ENCODE measurements at regions not wholly inside any gene's neighbourhood (a gene's known extent, or its start where the extent isn't known, plus 50 kb on each side); places are given as distances from the start of the nearest gene placed in this dataset.

DNA sequence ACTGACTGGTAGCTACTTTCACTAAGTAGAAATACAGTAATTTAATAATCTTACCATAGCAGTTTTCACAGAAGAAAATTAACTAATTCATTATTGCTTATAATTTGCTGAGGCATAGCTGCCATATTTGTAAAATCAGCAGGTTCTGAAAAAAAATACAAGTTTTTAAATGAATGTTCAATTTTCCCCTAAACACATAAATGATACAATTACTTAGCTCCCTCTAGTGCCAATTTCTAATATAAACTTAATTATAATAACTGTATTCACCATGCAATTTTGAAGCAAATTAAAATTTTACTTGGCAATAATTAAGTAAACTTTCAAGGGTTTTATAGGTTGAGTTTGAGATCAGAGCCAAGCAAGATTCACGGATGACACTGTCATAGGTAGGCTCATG lies 1321.6 kb upstream of the ACVR2A start:
- H3K9ac ChIP-seq (ENCODE audit: extremely low read depth, insufficient read length, low read length) = no peak overlapping the region
- H3K4me1 ChIP-seq (ENCODE audit: insufficient read depth, low read length) = no peaks in the 10 kb centered on the region
- no peak overlapping the region for H3K23ac ChIP-seq (ENCODE audit: insufficient read length, low read depth, low read length)
- H3K9me3 ChIP-seq (ENCODE audit: control insufficient read depth, low read depth, low read length) = peaks cover 11% of the 10 kb centered on the region
- H3K27me3 ChIP-seq (ENCODE audit: insufficient read depth, low read length) = no peaks in the 10 kb centered on the region
- no peak overlapping the region for H3K14ac ChIP-seq (ENCODE audit: insufficient read depth, low read length)
- no peak overlapping the region for H2BK12ac ChIP-seq (ENCODE audit: insufficient read length, low read depth, low read length)
- no peak overlapping the region for H3K27ac ChIP-seq (ENCODE audit: insufficient read length, low read depth, low read length)
- no peak overlapping the region for H4K8ac ChIP-seq (replicated peaks; ENCODE audit: insufficient read length, low read depth, low read length)
- H3K9me3 Mint-ChIP-seq = peaks cover 10 to 12% of the 10 kb centered on the region in 2 experiments; a peak in 4 of 5 replicates
- no peak overlapping the region for H3K27ac Mint-ChIP-seq
- H3K4me1 Mint-ChIP-seq = peaks cover 11 to 13% of the 10 kb centered on the region in 2 experiments
- no peak overlapping the region for H3K56ac ChIP-seq (ENCODE audit: insufficient read length, low read depth, low read length)
- H3K36me3 Mint-ChIP-seq (ENCODE audit: insufficient read depth in 1 of 3, low read depth in 3 of 3) = peaks cover 3 to 29% (median 20%) of the 10 kb centered on the region in 3 experiments; a peak in 6 of 7 replicates
- no peak overlapping the region for H3K4me2 ChIP-seq (ENCODE audit: insufficient read depth, insufficient read length, low read length)
- WGBS (ENCODE audit: extremely low coverage, insufficient read length, low lambda C conversion rate) = no CpG with 5 or more reads among the region's 1 CpG
- no peak overlapping the region for H2BK20ac ChIP-seq (ENCODE audit: low read depth, low read length, poor library complexity, severe bottlenecking)
- no peak overlapping the region for H3T11ph ChIP-seq (ENCODE audit: low read length)
- no peak overlapping the region for H4K91ac ChIP-seq (ENCODE audit: insufficient read length, low read depth, low read length)
- no peak overlapping the region for H3K18ac ChIP-seq (ENCODE audit: insufficient read length, low read depth, low read length)
- no peak overlapping the region for H4K5ac ChIP-seq (ENCODE audit: insufficient read length, low read depth, low read length)
- no peaks in the 10 kb centered on the region for H3K79me2 ChIP-seq (ENCODE audit: insufficient read depth, low read length)
- no peaks in the 10 kb centered on the region for H3K79me1 ChIP-seq (ENCODE audit: insufficient read depth, low read depth, low read length, poor library complexity, severe bottlenecking)
- no peaks in the 10 kb centered on the region for H3K27me3 Mint-ChIP-seq (ENCODE audit: low read depth)
- no peaks in the 10 kb centered on the region for H3K23me2 ChIP-seq (ENCODE audit: insufficient read length, low read depth, low read length, poor library complexity, severe bottlenecking)
- no peak overlapping the region for H2BK120ac ChIP-seq (ENCODE audit: low read depth, low read length, poor library complexity, severe bottlenecking)
- H2BK15ac ChIP-seq (ENCODE audit: low read depth, low read length) = no peak overlapping the region
- no peak for DNase-seq
- TF ChIP-seq, protein P1, sequence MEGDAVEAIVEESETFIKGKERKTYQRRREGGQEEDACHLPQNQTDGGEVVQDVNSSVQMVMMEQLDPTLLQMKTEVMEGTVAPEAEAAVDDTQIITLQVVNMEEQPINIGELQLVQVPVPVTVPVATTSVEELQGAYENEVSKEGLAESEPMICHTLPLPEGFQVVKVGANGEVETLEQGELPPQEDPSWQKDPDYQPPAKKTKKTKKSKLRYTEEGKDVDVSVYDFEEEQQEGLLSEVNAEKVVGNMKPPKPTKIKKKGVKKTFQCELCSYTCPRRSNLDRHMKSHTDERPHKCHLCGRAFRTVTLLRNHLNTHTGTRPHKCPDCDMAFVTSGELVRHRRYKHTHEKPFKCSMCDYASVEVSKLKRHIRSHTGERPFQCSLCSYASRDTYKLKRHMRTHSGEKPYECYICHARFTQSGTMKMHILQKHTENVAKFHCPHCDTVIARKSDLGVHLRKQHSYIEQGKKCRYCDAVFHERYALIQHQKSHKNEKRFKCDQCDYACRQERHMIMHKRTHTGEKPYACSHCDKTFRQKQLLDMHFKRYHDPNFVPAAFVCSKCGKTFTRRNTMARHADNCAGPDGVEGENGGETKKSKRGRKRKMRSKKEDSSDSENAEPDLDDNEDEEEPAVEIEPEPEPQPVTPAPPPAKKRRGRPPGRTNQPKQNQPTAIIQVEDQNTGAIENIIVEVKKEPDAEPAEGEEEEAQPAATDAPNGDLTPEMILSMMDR (conservative IDR thresholded peaks at IDR 0.05) = peak; percentile 50; the same call in 2 of the 3 replicates
- no peaks in the 10 kb centered on the region for H4K20me1 ChIP-seq (ENCODE audit: control insufficient read depth, insufficient read depth, insufficient read length)
- no peak overlapping the region for H3K4me3 Mint-ChIP-seq
- no peak overlapping the region for H2BK5ac ChIP-seq (ENCODE audit: insufficient read length, low read length)
- no peak overlapping the region for H2AFZ ChIP-seq (ENCODE audit: low read length)
- no peak overlapping the region for H2AK5ac ChIP-seq (ENCODE audit: insufficient read length, low read length)
- no peak overlapping the region for H3K4ac ChIP-seq (ENCODE audit: low read depth, low read length)
